Germinal center (tissue), 1 donor: ENCODE measurements at regions not wholly inside any gene's neighbourhood (a gene's known extent, or its start where the extent isn't known, plus 50 kb on each side); places are given as distances from the start of the nearest gene placed in this dataset.

ENCODE experiments used
- DNase-seq: peaks from one replicate; pipeline ENCODE4 v3.0.0; 2012; ENCODE audit warnings: mixed read lengths, low spot score

DNA sequence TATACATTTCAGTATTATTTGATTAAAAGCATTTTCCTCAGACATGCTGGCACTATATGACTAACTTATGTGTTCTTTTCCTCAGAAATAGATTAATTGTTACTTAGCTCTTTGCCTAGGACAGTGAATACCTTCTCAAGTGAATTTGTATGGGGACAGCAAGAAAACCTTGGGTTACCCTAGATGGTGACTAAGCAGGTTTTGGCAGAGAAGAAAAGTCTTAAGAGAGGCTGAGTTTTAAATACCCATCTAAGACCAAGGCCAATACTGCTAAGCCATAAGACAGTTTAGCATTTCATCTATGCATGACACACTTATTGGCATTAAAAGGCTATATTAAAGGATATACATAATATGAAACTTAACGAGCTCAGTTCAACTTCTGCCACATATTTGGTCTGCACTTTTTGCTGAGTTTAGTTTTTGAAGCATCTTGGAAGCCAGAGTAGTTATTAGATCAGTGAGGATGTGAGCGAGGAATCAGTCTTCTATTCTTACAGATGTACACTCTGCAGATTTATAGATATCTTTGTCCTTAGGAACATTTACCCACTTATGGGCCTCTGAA is 54.6 kb upstream of the FAM3C start:
- no peak for DNase-seq

DNA sequence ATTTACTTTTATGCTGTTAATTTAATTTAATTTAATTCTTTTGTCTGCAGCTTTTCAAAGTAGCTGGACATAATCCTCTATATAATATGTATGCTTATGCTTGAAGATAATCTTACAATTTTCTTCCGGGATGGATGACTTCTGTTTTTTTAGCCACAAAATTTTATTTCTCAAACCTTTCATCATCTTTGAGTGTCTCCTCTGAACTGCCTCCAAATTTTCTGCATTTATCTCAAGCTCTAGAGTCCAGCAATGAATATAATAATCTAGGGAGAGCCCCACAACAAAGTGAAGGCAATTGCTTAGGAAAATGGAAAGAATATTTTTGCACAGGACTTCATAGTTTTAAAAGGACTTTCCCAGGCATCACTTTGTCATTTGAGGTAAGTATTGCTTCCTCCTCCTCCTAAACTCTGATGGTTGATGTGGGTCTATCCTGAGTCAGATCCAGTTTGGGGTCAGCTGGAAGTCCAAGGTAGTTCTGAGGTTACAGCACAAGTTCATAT is 53.7 kb upstream of the FAM3C start:
- no peak for DNase-seq

DNA sequence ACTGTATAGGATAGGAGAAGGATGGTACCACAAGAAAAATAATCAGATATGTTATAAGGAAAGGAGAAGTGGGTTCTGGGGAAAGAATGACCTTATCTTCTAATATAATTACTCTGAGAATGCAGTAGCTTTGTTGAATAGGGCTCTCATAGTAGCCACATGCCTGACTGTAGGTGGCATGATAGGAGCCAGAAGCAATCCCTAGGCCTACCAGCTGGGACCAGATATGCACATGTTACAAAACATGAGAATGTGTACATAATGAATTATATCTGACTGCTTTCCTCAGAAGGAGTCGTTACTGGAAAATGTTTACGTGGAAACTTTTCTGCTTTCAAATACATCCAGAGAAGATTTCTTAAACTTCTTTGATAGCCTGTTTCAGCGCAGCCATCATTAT is 53.2 kb upstream of the FAM3C start:
- no peak for DNase-seq

DNA sequence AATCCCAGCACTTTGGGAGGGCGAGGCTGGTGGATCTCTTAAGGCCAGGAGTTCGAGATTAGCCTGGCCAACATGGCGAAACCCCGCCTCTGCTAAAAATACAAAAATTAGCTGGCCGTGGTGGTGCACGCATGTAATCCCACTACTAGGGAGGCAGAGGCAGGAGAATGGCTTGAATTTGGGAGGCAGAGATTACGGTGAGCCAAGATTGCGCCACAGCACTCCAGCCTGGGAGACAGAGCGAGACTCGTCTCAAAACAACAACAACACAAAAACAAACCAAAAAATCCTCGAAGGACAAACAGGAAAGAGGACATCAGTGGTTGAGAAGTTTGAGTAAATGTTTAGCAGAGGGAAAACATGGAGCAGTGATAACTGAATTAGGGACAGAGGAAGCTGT is 52.3 kb upstream of the FAM3C start:
- no peak for DNase-seq

DNA sequence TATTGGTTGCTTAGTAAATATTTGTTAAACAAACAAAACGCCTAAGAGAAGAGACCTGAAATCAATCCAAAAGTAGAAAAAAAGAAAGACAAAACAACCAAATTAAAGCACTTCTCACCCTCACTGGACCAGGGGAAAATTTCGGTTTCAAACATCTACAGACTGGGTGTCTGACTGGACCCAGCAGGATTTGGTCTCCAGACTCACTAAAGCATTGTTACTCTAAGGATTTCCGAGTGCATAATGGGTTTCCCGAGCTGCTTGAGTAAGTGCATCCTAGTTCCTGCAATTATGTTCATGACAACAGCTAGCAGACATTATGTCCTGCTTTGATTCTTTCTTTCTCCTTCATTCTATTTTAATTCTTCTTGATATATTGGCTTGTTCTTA is 51.8 kb upstream of the FAM3C start:
- DNase-seq = no peak

DNA sequence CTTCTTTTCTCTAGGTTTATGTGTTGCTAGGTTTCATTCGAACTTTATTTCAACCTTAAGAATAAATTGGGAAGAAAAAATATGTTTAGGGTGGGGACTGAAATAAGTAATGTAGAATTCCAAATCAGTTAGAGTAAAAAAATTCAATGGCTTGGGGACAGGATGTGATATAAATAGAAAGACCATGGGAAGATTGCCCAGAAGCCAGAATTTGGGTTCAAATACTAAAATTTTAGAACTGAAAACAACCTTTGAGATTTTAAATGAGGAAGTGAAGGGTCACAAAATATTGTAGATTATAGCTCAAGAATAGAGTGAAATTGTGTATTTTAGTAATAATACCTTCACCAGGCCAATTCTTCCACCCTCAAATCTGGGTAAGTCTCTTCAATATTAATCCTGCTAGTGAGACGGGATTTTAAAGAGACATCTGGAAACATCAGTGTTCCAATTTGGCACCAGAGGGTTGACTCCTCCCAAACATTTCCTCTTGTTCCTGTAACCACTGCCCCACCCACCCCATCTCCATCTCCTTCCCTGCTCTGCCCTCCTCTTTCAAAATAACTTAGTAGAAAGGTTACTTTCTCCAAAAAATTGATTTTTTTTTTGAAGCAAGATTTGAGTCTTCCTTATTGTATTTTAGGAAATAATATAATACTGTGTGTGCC is 51.3 kb upstream of the FAM3C start:
- DNase-seq = no peak

DNA sequence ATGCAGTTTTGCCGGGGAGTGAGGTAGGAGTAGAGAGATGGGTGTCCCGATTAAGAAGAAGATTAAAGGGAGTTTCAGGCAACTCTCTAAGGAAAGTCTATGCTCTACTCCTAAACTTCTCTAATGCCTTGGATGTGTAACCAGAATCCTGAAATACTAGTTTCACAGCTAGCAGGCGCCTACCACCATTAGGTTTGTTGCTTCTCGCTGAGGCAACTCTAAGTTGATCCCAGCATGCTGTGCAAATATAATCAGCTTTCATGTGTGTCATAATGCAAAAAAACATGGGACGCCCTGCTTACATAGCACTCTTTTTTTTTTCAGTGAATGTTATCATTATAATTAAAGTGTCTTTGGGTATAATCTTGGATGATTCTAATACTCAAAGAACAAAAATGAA is 50.4 kb upstream of the FAM3C start:
- DNase-seq = no peak
